ENCODE measurements at regions not wholly inside any gene's neighbourhood (a gene's known extent, or its start where the extent isn't known, plus 50 kb on each side); places are given as distances from the start of the nearest gene placed in this dataset.

DNA sequence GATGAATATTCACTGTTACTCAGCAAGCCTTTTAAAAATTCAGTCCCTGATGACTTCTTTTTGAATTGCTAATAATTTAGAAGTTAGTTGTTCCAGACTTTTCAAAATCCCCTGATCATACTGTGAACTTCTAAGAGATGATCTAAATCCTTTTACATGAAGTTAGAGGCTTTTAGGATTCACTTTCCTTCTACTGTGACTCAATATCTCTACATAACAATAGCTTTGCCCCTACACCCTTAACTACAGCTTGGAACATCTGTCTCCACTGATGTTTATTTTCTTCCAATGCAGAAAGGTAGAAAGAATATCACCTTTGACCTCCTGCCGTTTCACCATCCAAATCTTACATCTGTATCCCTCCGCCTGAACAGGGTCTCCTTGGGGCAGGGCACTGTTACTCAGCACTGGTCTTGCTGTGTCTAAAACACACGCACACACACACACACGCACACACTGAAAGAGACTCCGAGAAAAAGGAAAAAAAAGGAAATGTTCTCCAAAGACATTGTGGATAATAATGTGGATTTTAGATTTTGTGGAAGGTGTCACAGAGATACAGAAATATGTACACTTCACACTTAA lies 111.6 kb upstream of the GPRIN3 start:
- Histone ChIP-seq H3T11ph (ENCODE audit: low read length) (no peak overlapping the region), H3K9ac (ENCODE audit: extremely low read depth, insufficient read length, low read length) (no peak overlapping the region), H3K56ac (ENCODE audit: insufficient read length, low read depth, low read length) (no peak overlapping the region), H3K23me2 (ENCODE audit: insufficient read length, low read depth, low read length, poor library complexity, severe bottlenecking) (no peaks in the 10 kb centered on the region), H2BK5ac (ENCODE audit: insufficient read length, low read length) (no peak overlapping the region), H3K79me1 (ENCODE audit: insufficient read depth, low read depth, low read length, poor library complexity, severe bottlenecking) (no peaks in the 10 kb centered on the region), H2AFZ (ENCODE audit: low read length) (no peak overlapping the region), H3K79me2 (ENCODE audit: insufficient read depth, low read length) (no peaks in the 10 kb centered on the region), H2AK5ac (ENCODE audit: insufficient read length, low read length) (no peak overlapping the region), H4K91ac (ENCODE audit: insufficient read length, low read depth, low read length) (no peak overlapping the region), H4K5ac (ENCODE audit: insufficient read length, low read depth, low read length) (no peak overlapping the region), H3K4me2 (ENCODE audit: insufficient read depth, insufficient read length, low read length) (no peak overlapping the region), H4K20me1 (ENCODE audit: control insufficient read depth, insufficient read depth, insufficient read length) (no peaks in the 10 kb centered on the region), H2BK120ac (ENCODE audit: low read depth, low read length, poor library complexity, severe bottlenecking) (no peak overlapping the region), H3K14ac (ENCODE audit: insufficient read depth, low read length) (no peak overlapping the region), H2BK12ac (ENCODE audit: insufficient read length, low read depth, low read length) (no peak overlapping the region), H3K4ac (ENCODE audit: low read depth, low read length) (no peak overlapping the region), H3K27ac (ENCODE audit: insufficient read length, low read depth, low read length) (no peak overlapping the region), H3K9me3 (ENCODE audit: control insufficient read depth, low read depth, low read length) (no peaks in the 10 kb centered on the region), H3K23ac (ENCODE audit: insufficient read length, low read depth, low read length) (no peak overlapping the region), H3K18ac (ENCODE audit: insufficient read length, low read depth, low read length) (no peak overlapping the region), H3K4me1 (ENCODE audit: insufficient read depth, low read length) (peaks cover 5% of the 10 kb centered on the region; the same call in 1 of the 2 replicates), H2BK20ac (ENCODE audit: low read depth, low read length, poor library complexity, severe bottlenecking) (no peak overlapping the region), H2BK15ac (ENCODE audit: low read depth, low read length) (no peak overlapping the region), H4K8ac (replicated peaks; ENCODE audit: insufficient read length, low read depth, low read length) (no peak overlapping the region), H3K27me3 (ENCODE audit: insufficient read depth, low read length) (no peaks in the 10 kb centered on the region)
- Mint-ChIP-seq H3K4me3 (no peak overlapping the region), H3K4me1 (peaks cover 15 to 21% of the 10 kb centered on the region in 2 experiments), H3K27me3 (ENCODE audit: low read depth) (no peaks in the 10 kb centered on the region; the same call in 1 of the 2 replicates), H3K36me3 (ENCODE audit: insufficient read depth in 1 of 3, low read depth in 3 of 3) (no peaks in the 10 kb centered on the region), H3K9me3 (no peaks in the 10 kb centered on the region; a peak in 2 of 5 replicates), H3K27ac (peak overlapping the region in 1 of 3 experiments; percentile 36; a peak in 2 of 7 replicates)
- no CpG with 5 or more reads among the region's 5 CpGs for WGBS (ENCODE audit: extremely low coverage, insufficient read length, low lambda C conversion rate)
- no peak for DNase-seq
- TF ChIP-seq, protein P1, sequence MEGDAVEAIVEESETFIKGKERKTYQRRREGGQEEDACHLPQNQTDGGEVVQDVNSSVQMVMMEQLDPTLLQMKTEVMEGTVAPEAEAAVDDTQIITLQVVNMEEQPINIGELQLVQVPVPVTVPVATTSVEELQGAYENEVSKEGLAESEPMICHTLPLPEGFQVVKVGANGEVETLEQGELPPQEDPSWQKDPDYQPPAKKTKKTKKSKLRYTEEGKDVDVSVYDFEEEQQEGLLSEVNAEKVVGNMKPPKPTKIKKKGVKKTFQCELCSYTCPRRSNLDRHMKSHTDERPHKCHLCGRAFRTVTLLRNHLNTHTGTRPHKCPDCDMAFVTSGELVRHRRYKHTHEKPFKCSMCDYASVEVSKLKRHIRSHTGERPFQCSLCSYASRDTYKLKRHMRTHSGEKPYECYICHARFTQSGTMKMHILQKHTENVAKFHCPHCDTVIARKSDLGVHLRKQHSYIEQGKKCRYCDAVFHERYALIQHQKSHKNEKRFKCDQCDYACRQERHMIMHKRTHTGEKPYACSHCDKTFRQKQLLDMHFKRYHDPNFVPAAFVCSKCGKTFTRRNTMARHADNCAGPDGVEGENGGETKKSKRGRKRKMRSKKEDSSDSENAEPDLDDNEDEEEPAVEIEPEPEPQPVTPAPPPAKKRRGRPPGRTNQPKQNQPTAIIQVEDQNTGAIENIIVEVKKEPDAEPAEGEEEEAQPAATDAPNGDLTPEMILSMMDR (conservative IDR thresholded peaks at IDR 0.05): no peak

Measured in H9 (cell line).